ENCODE measurements at regions not wholly inside any gene's neighbourhood (a gene's known extent, or its start where the extent isn't known, plus 50 kb on each side); places are given as distances from the start of the nearest gene placed in this dataset.

DNA sequence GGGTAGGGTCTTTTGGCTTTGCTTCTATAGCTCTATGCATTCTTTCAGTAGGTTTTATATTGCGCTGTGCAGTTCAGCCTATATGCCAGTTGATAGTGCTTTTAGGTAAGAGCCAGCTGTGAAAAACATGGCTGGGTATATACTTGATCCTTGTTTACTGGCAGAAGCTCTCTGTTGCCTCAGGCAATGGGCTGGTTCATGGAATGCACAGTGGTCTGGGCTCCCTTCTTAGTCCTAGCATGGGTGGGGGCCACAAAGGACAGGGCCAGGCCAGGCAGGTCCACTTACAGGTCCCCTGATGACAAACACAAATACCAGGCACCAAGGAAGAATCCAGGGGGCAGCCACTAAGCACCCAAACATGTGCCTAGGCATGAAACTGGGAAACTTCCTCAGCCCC, 240.7 kb downstream of the SEC23A start:
- Histone ChIP-seq H3K36me3 (ENCODE audit: control insufficient read depth, insufficient read depth, low read length) (no peaks in the 10 kb centered on the region), H2AK5ac (ENCODE audit: low read depth, low read length) (no peak overlapping the region), H4K20me1 (ENCODE audit: insufficient read depth, low read length) (no peaks in the 10 kb centered on the region), H3K56ac (ENCODE audit: extremely low read depth, insufficient read depth, low read length) (no peak overlapping the region), H3K4me1 (ENCODE audit: control insufficient read depth, insufficient read depth, low read length) (no peaks in the 10 kb centered on the region), H3K27ac (ENCODE audit: insufficient read depth, low read length) (no peak overlapping the region), H3K18ac (ENCODE audit: low read depth, low read length) (no peak overlapping the region), H2BK15ac (ENCODE audit: low read depth, low read length) (no peak overlapping the region), H2BK120ac (ENCODE audit: low read depth, low read length) (no peak overlapping the region), H3K79me1 (ENCODE audit: low read depth in 1 of 2, low read length in 2 of 2) (no peaks in the 10 kb centered on the region), H2AK9ac (replicated peaks; ENCODE audit: low read depth, low read length, poor library complexity) (no peak overlapping the region), H4K91ac (ENCODE audit: insufficient read depth, low read depth, low read length) (no peak overlapping the region), H2BK20ac (ENCODE audit: low read depth, low read length) (no peak overlapping the region), H3K14ac (replicated peaks; ENCODE audit: low read depth, low read length) (no peak overlapping the region), H2BK5ac (ENCODE audit: low read depth, low read length, poor library complexity, severe bottlenecking) (no peak overlapping the region), H3K9ac (ENCODE audit: low read depth, low read length) (no peak overlapping the region), H4K5ac (ENCODE audit: low read depth, low read length) (no peak overlapping the region), H3K4me3 (ENCODE audit: insufficient read depth, low read depth, low read length) (no peak overlapping the region), H3K4ac (ENCODE audit: low read depth, low read length) (no peak overlapping the region), H4K8ac (ENCODE audit: low read depth in 2 of 2, low read length in 2 of 2) (no peak overlapping the region), H3K4me2 (ENCODE audit: low read depth, low read length) (no peak overlapping the region), H3K23ac (ENCODE audit: low read depth, low read length) (no peak overlapping the region), H3K9me1 (ENCODE audit: insufficient read depth, low read length) (no peaks in the 10 kb centered on the region), H3K27me3 (ENCODE audit: control insufficient read depth, insufficient read depth, low read length) (no peaks in the 10 kb centered on the region), H2AFZ (replicated peaks; ENCODE audit: low read length, poor library complexity) (no peak overlapping the region), H3K9me3 (ENCODE audit: control insufficient read depth, insufficient read depth, low read length) (no peaks in the 10 kb centered on the region)
- DNase-seq (no peak), ATAC-seq (ENCODE audit: low read depth) (no peak)
- dilution Hi-C loops (cut with HindIII; ENCODE audit: low sequenced_read_pairs, unreplicated experiment) (no loop called here), intact Hi-C loops (cut with micrococcal nuclease) (no loop called here), in situ Hi-C loops (cut with MboI; ENCODE audit: low sequenced_read_pairs) (loop anchor here (10.0 kb wide), 1 partner anchor 658 kb away; the partner anchor contains the start of gene SSTR1)
- POLR2A ChIA-PET (ENCODE audit: unreplicated experiment) = no interaction called here
- CTCF ChIA-PET = no interaction called here
- TF ChIP-seq USF2 (IDR thresholded peaks at IDR 0.05; ENCODE audit: low read depth, low read length) = no peak
- no peak for TF ChIP-seq RAD21 (IDR thresholded peaks at IDR 0.05; ENCODE audit: low read length)
- no peak for TF ChIP-seq BHLHE40 (IDR thresholded peaks at IDR 0.05; ENCODE audit: low read depth, low read length)
- TF ChIP-seq RCOR1 (IDR thresholded peaks at IDR 0.05; ENCODE audit: insufficient replicate concordance, low read length) = no peak
- no peak for TF ChIP-seq SMC3 (IDR thresholded peaks at IDR 0.05; ENCODE audit: low read depth, low read length)
- TF ChIP-seq CTCF (conservative IDR thresholded peaks at IDR 0.05; ENCODE audit: low read depth, low read length) = no peak
- no peak for TF ChIP-seq POLR2A (IDR thresholded peaks at IDR 0.05; ENCODE audit: low read depth, low read length)
- WGBS, 2 experiments (ENCODE audit: extremely low coverage in 2 of 2, insufficient read length in 1 of 2) = 80% methylated on average over 1 of the region's 1 CpG; no CpG with 5 or more reads in 1 of the 2 experiments
- BruUV-seq (replicated peaks) = no TSS peak
